Dermis blood vessel endothelial cell (primary cell): ENCODE measurements at regions not wholly inside any gene's neighbourhood (a gene's known extent, or its start where the extent isn't known, plus 50 kb on each side); places are given as distances from the start of the nearest gene placed in this dataset.
A peak's percentile ranks its signal among the peaks of the same experiment; 100 is the strongest.
"Not testable (repeated sequence)": the region's sequence is repeated elsewhere in the genome, so short reads cannot be mapped to it uniquely, and the experiment has no call there.

ENCODE experiments used
- DNase-seq: peaks from one replicate; pipeline ENCODE4 v3.0.0; 2010

DNA sequence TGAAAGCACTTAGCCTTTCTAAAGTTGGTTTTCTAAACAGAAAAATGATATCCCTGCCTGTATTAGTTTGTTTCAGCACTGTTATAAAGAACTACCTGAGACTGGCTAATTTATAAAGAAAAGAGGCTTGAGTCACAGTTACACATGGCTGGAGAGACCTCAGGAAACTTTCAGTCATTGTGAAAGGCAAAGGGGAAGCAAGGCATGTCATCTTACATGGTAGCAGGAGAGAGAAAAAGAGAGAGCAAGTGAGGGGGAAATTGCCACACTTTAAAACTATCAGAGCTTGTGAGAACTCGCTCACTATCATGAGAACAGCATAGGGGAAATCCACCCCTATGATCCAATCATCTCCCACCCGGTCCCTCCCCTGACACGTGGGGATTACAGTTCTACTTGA lies 64.9 kb downstream of the FAM170A start:
- no peak for DNase-seq

DNA sequence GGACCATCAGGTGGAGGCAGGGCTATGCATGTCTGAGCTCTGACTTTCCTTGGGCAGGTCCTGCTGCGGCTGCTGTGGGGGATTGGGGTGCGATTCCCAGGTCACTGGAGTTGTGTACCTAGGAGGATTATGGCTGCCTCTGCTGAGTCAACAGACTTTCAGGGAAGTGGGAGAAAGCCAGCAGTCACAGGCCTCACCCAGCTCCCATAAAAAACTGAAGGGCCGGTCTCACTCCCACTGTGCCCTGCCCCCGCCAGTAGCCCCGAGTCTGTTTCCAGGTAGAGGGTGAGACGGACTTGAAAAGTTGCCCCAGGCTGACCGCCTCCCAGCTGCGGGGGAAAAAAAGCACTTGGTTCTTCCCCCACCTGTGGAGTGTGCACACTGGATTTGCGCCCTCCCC lies 76.7 kb downstream of the FAM170A start:
- DNase-seq: no peak

DNA sequence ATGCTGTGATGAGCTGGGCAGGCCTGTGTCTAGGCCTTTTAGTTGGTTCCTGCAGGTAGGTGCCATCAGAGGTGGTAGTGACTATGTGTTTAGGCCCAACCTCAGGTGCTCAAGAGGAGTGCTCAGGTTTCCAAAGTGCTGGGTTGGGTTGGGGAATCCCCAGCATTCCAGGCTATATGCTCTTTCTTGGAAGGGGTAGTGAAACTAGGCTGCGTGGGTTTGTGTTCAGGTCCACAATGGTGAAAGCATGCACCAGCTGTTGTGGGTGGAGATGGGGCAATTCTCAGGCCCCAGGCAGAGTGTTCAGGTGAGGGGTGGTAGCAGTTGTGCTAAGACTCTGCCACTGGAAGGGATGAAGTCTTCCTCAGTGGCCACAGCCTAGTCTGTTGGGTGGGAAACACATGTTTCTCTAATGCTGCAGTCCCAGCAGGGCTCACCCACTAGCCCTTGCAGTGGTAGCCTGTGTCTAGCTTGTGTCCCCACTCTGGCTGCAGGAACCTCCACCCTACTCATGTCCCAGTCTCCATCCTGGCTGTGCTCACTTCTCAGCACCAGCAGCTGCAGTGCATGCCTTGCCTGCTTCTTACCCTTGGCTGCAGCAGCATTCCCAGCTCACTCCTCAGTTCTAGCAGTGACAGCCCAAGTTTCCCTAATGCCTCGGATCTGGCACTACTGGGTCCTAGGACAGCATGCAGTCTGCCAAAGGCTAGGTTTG lies 78.9 kb downstream of the FAM170A start:
- DNase-seq: no peak

DNA sequence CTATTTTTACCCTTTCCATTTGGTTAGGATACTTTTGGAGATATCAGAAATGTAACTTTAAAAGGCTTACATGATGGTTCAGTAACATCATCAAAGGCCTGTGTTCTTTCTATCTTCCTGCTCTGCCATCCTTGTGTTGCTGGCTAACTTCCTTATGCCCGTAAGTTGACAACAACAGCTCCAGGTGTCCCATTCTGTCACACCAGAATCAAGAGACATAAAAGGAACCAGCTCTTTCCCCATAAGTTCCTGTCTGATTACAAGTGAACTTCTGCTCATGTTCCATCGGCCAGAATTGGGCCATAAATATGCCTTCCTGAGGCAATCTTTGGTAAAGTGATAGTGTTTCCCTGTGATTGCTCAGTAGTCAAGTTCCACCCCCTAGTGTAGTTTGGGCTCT lies 92.4 kb downstream of the FAM170A start:
- DNase-seq: no peak

DNA sequence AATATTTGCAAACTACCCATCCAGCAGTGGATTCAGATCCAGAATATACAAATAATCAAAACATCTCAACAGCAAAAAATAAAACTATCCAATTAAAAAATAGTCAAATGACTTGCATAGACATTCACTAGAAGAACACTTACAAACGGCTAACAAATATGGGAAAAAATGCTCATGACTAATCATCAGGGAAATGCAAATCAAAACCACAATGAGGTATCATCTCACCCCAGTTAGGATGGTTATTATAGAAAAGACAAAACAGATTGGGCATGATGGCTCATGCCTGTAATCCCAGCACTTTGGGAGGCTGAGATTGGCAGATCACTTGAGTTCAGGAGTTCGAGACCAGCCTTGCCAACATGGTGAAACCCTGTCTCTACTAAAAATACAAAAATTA lies 95.9 kb downstream of the FAM170A start:
- not testable (repeated sequence) for DNase-seq

DNA sequence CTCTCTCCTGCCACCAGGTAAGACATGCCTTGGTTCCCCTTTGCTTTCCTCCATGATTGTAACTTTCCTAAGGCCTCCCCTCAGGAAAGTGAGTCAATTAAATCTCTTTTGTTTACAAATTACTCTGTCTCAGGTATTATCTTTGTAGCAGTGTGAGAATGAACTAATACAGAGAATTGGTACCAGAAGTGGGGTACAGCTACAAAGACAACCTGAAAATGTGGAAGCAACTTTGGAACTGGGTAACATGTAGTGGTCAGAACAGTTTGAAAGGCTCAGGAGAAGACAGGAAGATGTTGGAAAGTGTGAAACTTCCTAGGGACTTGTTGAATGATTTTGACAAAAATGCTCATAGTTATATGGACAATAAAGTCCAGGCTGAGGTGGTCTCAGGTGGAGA lies 97.2 kb downstream of the FAM170A start:
- no peak for DNase-seq

DNA sequence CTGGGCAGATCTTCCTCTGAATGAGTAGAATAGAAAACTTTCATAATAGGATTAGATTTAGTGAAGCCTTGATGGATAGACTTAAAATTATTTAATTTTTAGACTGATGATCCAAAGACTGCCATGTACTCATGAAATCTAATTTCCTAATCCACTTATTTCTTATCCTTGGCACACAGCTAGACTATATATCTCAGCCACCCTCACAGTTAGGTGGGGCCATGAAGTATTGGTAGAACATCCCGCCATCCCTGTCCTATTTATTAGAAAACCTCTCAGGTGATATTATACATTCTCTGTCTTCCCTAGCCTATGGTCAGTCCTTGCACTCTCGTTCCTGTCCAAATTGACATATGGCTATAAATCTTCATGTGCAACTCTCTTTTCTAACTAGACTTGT lies 110.9 kb downstream of the FAM170A start:
- no peak for DNase-seq

DNA sequence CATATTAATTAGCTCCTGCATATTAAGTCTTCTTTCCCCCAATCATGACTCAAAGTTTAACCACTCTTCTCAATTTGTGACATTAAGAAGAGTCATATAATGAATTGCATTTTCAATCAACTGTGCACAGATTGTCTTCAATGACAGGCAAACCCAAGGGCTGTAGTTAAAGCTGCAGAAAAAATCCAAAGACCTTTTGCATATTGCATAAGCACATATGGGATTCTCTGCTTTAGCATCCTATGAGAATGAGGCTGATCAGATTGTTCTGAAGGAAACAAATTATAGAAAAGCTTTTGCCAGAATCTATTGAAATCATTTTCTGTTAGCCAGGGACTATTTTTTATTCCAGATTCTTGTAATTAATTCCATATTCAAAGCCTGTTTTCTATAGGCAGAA lies 112.3 kb downstream of the FAM170A start:
- DNase-seq: no peak

DNA sequence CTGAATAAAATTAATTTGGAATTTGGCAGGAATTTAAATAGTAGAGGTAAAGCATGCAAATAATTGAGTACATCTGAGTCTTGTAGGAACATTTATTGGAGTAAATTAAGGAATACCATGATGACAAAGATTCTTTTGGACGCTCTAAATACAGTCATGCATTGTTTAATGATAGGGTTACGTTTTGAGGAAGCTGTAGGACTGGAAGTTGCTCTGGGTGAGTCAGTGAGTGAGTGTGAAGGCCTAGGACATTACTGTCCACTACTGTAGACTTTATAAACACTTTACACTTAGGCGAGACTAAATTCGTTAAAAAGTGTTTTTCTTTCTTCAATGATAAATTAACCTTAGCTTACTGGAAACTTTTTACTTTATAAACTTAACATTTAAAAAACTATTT lies 113.0 kb downstream of the FAM170A start:
- DNase-seq: no peak

DNA sequence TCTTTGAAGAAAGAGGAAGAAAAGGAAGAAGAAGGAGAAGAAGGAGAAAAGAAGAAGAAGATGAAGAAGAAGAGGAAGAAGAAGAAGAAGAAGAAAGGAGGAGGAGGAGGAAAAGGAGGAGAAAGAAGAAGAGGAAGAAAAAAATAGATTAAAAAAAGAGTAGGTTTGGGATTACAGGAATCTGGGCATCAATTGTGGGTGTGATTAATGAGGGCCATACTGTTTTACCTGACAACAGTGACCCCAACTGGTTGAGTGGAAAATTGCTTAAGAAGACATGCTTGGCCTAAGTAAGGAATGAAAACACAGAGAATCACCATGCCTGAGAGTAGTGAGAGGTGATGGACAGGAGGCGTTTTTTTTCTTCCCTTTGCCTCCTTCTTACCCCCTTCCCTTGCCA lies 114.6 kb downstream of the FAM170A start:
- DNase-seq: peak; percentile 5

DNA sequence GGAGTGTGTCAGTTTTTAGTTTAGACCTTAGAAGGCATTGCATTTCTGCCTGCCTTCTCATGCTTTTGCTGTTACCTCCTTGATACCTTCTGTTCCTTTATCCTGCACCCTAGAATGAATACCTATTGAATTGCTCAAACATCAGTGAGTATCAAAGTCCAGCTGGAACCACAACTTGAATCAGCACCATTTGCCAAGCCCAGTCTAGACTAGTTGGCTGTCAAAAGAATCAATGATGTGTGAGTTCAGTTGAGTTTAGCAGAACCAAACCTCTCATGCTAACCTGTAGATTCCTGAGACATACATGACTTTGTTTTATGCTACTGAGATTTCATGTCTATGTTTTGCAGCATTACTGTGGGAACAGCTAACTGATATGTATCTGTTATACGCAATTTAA lies 116.6 kb downstream of the FAM170A start:
- DNase-seq: no peak

DNA sequence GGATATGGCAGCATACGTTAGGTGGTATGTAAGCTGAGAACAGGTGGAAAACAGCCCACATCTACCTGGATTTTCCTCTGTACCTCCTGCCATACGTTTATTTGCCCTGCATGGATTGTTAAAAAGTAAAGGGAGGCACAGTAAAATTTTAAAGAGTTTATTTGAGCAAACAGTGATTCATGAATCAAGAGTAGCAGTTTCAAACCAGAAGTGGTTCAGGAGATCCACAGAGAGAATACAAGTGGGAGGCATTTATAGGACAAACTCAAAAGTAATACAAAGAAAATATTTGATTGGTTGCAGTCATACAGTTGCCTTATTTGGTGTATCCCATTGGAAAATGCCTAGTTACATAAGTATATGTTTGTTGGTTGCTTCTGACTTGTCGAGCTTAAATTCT lies 117.6 kb downstream of the FAM170A start:
- no peak for DNase-seq

DNA sequence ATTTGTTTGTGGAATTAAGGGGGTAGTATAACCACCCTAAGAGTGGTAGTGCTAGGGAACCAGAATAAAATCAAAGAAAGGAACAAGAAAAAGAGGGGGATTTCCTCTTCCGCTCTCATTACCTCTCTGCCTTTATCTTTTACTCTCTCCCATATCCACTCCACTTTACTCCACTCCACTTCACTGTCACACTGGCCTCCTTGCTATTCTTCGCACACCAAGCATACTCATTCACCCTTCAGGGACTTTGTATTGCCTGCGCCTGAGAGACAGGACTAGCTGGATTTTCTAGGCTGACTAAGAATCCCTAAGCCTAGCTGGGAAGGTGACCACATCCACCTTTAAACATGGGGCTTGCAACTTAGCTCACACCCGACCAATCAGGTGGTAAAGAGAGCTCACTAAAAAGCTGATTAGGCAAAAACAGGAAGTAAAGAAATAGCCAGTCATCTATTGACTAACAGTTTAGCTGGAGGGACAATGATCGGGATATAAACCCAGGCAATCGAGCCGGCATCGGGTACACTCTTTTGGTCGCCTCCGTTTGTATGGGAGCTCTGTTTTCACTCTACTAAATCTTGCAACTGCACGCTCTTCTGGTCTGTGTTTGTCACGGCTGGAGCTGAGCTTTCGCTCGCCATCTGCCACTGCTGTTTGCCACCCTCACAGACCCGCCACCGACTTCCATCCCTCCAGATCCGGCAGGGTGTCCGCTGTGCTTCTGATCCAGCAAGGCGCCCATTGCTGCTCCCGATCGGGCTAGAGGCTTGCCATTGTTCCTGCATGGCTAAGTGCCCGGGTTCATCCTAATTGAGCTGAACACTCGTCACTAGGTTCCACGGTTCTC lies 121.8 kb downstream of the FAM170A start:
- no peak for DNase-seq

DNA sequence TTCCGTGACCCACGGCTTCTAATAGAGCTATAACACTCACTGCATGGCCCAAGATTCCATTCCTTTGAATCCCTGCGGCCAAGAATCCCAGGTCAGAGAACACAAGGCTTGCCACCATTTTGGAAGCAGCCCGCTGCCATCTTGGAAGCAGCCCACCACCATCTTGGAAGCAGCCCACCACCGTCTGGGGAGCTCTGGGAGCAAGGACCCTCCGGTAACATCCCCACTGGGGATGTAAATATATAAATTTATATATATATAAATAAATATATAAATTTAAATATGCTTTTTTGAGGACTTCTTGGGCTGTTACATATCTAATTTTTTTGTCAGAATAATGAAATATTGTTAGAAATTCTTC lies 122.4 kb downstream of the FAM170A start:
- no peak for DNase-seq

DNA sequence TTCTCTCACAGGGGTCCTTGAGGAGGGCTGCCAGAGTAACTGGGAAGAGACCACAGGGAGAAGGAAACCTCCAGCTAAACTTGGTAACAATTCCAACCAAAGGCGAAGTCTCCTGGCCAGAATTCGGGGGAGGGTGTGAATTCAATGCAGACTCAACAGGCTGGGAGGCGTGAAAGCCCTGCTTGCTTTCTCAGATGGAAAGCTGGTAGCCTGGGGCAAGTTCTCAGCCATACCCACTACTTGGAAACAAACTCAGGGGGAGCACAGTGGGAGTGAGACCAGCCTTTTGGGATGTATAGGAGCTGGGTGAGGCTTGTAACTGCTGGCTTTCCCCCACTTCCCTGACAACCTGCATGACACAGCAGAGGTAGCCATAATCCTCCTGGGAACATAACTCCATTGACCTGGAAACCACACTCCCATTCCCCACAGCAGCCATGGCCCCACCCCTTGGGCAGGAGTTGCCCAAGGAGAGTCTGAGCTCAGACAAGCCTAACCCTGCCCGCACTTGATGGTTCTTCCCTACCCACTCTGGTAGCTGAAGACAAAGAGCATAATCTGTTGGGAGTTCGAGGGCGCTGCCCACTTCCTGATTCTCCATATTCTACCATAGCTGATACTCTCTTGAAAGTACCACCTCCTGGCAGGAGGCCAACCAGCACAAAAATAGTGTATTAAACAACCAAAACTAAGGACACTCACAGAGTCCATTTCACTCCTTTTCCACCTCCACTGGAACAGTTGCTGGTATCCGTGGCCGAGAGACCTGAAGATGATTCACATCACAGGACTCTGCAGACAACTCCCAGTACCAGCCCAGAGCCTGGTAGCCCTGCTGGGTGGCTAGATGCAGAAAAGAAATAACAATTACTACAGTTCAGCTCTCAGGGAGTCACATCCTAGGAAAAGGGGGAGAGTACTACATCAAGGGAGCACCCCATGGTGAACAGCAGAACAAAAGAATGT lies 123.8 kb downstream of the FAM170A start:
- no peak for DNase-seq

DNA sequence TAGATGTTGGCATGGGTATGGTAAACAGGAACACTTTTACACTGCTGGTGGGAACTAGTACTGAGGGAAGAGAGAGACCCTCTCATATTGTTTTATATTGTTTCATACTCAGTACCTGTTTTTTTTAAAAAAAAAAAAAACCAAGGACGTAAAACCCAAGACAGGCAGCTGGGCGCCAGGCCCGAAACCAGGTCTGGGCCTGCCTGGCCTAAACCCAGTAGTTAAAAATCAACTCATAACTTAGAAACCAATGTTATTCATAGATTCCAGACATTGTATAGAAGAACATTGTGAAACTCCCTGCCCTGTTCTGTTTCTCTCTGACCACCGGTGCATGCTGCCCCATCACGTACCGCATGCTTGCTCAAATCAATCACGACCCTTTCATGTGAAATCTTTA lies 125.5 kb downstream of the FAM170A start:
- not testable (repeated sequence) for DNase-seq

DNA sequence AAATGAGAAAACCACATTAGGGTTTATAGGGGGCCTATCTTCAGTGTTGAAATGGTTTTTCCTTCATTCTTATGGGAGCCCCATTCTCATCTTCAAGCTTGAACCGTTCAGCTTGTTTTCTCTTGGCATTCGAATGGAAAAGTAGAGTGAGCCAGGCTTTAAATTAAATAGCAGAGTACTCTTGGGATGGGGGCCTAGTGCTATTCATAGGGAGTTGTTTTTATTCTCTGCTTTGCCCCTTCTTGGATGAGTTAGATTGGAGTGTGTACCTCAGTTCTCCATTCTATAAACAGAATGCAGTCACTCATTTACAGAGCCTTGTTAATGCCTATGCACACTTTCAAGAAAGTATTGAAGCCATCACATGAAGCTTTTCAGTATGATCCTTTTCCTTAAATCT lies 127.9 kb downstream of the FAM170A start:
- DNase-seq: no peak

DNA sequence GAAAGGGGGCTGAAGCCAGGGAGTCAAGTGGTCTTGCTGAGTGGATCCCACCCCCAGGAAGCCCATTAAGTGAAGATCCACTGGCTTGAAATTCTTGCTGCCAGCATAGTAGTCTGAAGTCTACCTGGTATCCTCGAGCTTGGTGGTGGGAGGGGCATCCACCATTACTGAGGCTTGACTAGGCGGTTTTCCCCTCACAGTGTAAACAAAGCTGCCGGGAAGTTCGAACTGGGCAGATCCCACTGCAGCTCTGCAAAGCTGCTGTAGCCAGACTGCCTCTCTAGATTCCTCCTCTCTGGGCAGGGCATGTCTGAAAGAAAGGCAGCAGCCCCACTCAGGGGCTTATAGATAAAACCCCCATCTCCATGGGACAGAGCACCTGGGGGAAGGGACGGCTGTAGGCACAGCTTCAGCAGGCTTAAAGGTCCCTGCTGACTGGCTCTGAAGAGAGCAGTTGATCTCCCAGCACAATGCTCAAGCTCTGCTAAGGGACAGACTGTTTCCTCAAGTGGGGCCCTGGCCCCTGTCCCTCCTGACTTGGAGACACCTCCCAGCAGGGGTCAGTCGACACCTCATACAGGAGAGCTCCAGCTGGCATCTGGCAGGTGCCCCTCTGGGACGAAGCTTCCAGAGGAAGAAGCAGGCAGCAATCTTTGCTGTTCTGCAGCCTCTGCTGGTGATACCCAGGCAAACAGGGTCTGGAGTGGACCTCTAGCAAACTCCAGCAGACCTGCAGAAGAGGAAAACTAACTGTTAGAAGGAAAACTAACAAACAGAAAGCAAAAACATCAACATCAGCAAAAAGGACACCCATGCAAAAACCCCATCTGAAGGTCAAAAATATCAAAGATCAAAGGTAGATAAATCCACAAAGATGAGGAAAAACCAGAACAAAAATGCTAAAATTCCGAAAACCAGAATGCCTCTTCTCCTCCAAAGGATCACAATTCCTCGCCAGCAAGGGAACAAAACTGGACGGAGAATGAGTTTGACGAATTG lies 140.6 kb downstream of the FAM170A start:
- DNase-seq: not testable (repeated sequence)

DNA sequence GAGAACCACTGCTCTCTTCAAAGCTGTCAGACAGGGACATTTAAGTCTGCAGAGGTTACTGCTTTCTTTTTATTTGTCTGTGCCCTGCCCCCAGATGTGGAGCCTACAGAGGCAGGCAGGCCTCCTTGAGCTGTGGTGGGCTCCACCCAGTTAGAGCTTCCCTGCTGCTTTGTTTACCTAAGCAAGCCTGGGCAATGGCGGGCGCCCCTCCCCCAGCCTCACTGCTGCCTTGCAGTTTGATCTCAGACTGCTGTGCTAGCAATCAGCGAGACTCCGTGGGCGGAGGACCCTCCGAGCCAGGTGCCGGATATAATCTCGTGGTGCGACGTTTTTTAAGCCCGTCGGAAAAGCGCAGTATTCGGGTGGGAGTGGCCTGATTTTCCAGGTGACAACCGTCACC lies 150.8 kb downstream of the FAM170A start:
- DNase-seq: not testable (repeated sequence)

DNA sequence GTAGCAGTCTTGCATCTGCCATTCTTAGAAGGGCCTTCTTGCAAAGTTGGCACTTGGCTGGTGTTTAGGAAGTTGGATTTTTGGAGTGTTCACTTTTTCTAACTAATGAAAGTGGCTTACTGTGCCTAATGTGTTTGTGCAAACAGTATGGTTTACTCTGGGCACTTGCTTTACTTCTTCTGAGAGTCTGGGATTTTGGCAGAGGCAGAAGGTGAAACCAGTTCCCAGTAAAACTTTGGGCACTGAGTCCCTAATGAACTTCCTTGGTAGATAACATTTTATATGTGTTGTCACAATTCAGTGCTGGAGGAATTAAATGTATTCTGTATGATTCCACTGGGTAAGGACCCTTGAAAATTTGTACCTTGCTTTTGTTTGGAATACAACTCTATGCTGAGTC lies 155.7 kb downstream of the FAM170A start:
- no peak for DNase-seq

DNA sequence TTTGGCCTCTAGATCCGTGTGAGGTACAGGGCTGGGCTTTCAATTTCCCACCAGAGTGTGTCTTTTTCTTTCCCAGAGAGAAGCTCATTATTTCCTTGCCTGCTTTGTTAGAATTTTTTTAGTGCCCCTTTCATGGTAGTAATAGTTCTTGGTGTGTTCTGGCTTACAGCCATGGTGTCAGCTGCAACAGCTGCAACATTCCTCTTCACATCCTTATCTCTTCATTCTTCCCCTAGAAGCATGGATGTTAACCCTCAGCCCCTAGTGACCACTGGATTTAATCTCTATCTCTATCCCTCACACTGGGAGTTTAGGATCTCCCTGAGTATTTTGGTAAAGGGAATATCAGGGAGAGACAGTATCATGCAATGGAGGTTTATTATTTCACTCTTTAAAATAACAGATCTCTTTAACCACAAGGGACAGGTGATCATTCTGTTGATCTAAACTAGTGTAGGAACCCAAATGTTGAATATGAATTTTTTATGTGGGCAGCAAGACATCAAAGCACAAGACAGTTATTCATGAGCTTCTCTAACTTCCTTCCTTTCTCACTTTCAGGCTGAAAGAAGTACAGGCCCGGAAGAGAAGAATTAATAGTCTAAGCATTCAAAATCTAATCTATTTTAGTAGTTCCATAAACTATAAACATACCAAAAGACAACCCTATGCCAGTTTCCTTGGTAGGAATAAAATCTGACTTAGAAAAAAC lies 160.2 kb downstream of the FAM170A start:
- DNase-seq: no peak
